PC-3 (cell line): ENCODE measurements at regions not wholly inside any gene's neighbourhood (a gene's known extent, or its start where the extent isn't known, plus 50 kb on each side); places are given as distances from the start of the nearest gene placed in this dataset.

Source experiments
- EZH2 ChIP-seq: fragments of 300-600 bp; sonication (generic); IDR thresholded peaks from one replicate; pipeline ENCODE4 v1.6.1; 2017; ENCODE audit warnings: antibody characterized with exemption, mild to moderate bottlenecking, low read length; ENCODE audit not compliant: unreplicated experiment
- EZH2phosphoT487 ChIP-seq: fragments of 300-600 bp; sonication (generic); IDR thresholded peaks from 2 replicates; pipeline ENCODE4 v1.6.1; 2018; ENCODE audit warnings: mild to moderate bottlenecking, antibody characterized with exemption, low read length, borderline replicate concordance
- TF ChIP-seq, protein P1 (sequence below): fragments of 300-600 bp; sonication (generic); conservative IDR thresholded peaks from 2 replicates; pipeline ENCODE4 v1.5.1; 2017; ENCODE audit warnings: antibody characterized with exemption, low read depth, mild to moderate bottlenecking, low read length

DNA sequence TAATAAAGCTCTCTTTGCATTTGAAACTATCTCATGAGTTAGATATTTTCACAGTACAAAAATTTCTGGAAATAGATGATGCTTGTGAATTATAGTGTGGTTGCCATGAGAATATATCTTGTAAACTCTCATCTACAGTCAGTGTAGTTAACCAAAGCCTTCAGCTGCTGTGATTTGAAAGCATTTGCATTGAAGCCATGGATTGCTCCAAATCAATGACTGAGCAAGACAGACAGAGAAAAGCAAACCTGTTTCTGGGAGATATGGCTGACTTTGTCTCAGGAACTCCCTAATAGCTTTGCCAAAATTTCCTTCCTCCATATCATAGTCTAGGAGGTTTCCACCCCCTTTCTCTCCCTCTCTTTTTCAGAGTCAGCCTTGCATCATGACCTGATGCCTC lies 955.3 kb downstream of the REEP3 start:
- TF ChIP-seq, protein P1, sequence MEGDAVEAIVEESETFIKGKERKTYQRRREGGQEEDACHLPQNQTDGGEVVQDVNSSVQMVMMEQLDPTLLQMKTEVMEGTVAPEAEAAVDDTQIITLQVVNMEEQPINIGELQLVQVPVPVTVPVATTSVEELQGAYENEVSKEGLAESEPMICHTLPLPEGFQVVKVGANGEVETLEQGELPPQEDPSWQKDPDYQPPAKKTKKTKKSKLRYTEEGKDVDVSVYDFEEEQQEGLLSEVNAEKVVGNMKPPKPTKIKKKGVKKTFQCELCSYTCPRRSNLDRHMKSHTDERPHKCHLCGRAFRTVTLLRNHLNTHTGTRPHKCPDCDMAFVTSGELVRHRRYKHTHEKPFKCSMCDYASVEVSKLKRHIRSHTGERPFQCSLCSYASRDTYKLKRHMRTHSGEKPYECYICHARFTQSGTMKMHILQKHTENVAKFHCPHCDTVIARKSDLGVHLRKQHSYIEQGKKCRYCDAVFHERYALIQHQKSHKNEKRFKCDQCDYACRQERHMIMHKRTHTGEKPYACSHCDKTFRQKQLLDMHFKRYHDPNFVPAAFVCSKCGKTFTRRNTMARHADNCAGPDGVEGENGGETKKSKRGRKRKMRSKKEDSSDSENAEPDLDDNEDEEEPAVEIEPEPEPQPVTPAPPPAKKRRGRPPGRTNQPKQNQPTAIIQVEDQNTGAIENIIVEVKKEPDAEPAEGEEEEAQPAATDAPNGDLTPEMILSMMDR = no peak
- TF ChIP-seq EZH2 (no peak), EZH2phosphoT487 (no peak)
